H9 (cell line): ENCODE measurements at regions not wholly inside any gene's neighbourhood (a gene's known extent, or its start where the extent isn't known, plus 50 kb on each side); places are given as distances from the start of the nearest gene placed in this dataset.

Experiments used
- DNase-seq: peaks from one replicate; pipeline ENCODE4 v3.0.0-alpha.2; 2017
- H2AFZ ChIP-seq: one replicate; pipeline ENCODE4 v1.6.1; 2013; ENCODE audit warnings: mild to moderate bottlenecking, low read length, control low read depth, moderate library complexity
- H2AK5ac ChIP-seq: 2 replicates; pipeline ENCODE4 v1.6.1; 2013; ENCODE audit warnings: low read length, control low read depth, mixed read lengths; ENCODE audit not compliant: insufficient read length
- H2BK120ac ChIP-seq: one replicate; pipeline ENCODE4 v1.6.1; 2013; ENCODE audit warnings: low read depth, mild to moderate bottlenecking, low read length, control low read depth, inconsistent platforms; ENCODE audit not compliant: poor library complexity, severe bottlenecking
- H2BK12ac ChIP-seq: 2 replicates; pipeline ENCODE4 v1.6.1; 2013; ENCODE audit warnings: low read length, control low read depth, mixed read lengths, low read depth; ENCODE audit not compliant: insufficient read length
- H2BK15ac ChIP-seq: 2 replicates; pipeline ENCODE4 v1.6.1; 2013; ENCODE audit warnings: low read depth, low read length, control low read depth
- H2BK20ac ChIP-seq: one replicate; pipeline ENCODE4 v1.6.1; 2013; ENCODE audit warnings: low read depth, mild to moderate bottlenecking, low read length, control low read depth, inconsistent platforms; ENCODE audit not compliant: poor library complexity, severe bottlenecking
- H2BK5ac ChIP-seq: 2 replicates; pipeline ENCODE4 v1.6.1; 2013; ENCODE audit warnings: low read length, control low read depth, mixed read lengths; ENCODE audit not compliant: insufficient read length
- H3K14ac ChIP-seq: 2 replicates; pipeline ENCODE4 v1.6.1; 2013; ENCODE audit warnings: low read length, control low read depth; ENCODE audit not compliant: insufficient read depth
- H3K18ac ChIP-seq: 2 replicates; pipeline ENCODE4 v1.6.1; 2013; ENCODE audit warnings: low read depth, mild to moderate bottlenecking, mixed read lengths, low read length, control low read depth; ENCODE audit not compliant: insufficient read length
- H3K23ac ChIP-seq: 2 replicates; pipeline ENCODE4 v1.6.1; 2013; ENCODE audit warnings: low read length, control low read depth, mixed read lengths, low read depth; ENCODE audit not compliant: insufficient read length
- H3K23me2 ChIP-seq: 2 replicates; pipeline ENCODE4 v1.6.1; 2013; ENCODE audit warnings: low read depth, mild to moderate bottlenecking, mixed read lengths, low read length, control low read depth; ENCODE audit not compliant: insufficient read length, poor library complexity, severe bottlenecking
- H3K27ac ChIP-seq: 2 replicates; pipeline ENCODE4 v1.5.1; 2013; ENCODE audit warnings: low read length, control low read depth, mixed read lengths, low read depth; ENCODE audit not compliant: insufficient read length
- H3K27me3 ChIP-seq: 2 replicates; pipeline ENCODE4 v1.6.1; 2013; ENCODE audit warnings: low read length, control low read depth, inconsistent platforms; ENCODE audit not compliant: insufficient read depth
- H3K4ac ChIP-seq: 2 replicates; pipeline ENCODE4 v1.6.1; 2013; ENCODE audit warnings: low read depth, mild to moderate bottlenecking, control low read depth, inconsistent platforms, low read length, moderate library complexity
- H3K4me1 ChIP-seq: 2 replicates; pipeline ENCODE4 v1.6.1; 2013; ENCODE audit warnings: low read length, control low read depth, inconsistent platforms; ENCODE audit not compliant: insufficient read depth
- H3K4me2 ChIP-seq: 2 replicates; pipeline ENCODE4 v1.6.1; 2013; ENCODE audit warnings: low read length, control low read depth, mixed read lengths; ENCODE audit not compliant: insufficient read length, insufficient read depth
- H3K56ac ChIP-seq: 2 replicates; pipeline ENCODE4 v1.6.1; 2013; ENCODE audit warnings: low read depth, mild to moderate bottlenecking, mixed read lengths, low read length, control low read depth; ENCODE audit not compliant: insufficient read length
- H3K79me1 ChIP-seq: 2 replicates; pipeline ENCODE4 v1.6.1; 2013; ENCODE audit warnings: low read depth, mild to moderate bottlenecking, moderate library complexity, low read length, control low read depth, inconsistent platforms; ENCODE audit not compliant: insufficient read depth, poor library complexity, severe bottlenecking
- H3K79me2 ChIP-seq: 2 replicates; pipeline ENCODE4 v1.6.1; 2013; ENCODE audit warnings: low read length, control low read depth, inconsistent platforms; ENCODE audit not compliant: insufficient read depth
- H3K9ac ChIP-seq: 2 replicates; pipeline ENCODE4 v1.6.1; 2013; ENCODE audit warnings: low read length, control low read depth, mixed read lengths; ENCODE audit not compliant: insufficient read length; ENCODE audit errors: extremely low read depth
- H3K9me3 ChIP-seq: one replicate; pipeline ENCODE4 v1.6.1; 2013; ENCODE audit warnings: low read depth, low read length, inconsistent platforms; ENCODE audit not compliant: control insufficient read depth
- H3T11ph ChIP-seq: one replicate; pipeline ENCODE4 v1.6.1; 2013; ENCODE audit warnings: mild to moderate bottlenecking, low read length, control low read depth, inconsistent platforms
- H4K20me1 ChIP-seq: one replicate; pipeline ENCODE4 v1.6.1; 2013; ENCODE audit not compliant: control insufficient read depth, insufficient read length, insufficient read depth
- H4K5ac ChIP-seq: 2 replicates; pipeline ENCODE4 v1.6.1; 2013; ENCODE audit warnings: low read depth, mild to moderate bottlenecking, mixed read lengths, low read length, control low read depth; ENCODE audit not compliant: insufficient read length
- H4K8ac ChIP-seq: replicated peaks from 2 replicates; pipeline ENCODE4 v1.6.1; 2013; ENCODE audit warnings: low read length, control low read depth, mixed read lengths, low read depth; ENCODE audit not compliant: insufficient read length
- H4K91ac ChIP-seq: 2 replicates; pipeline ENCODE4 v1.6.1; 2013; ENCODE audit warnings: low read depth, mild to moderate bottlenecking, moderate library complexity, mixed read lengths, low read length, control low read depth; ENCODE audit not compliant: insufficient read length
- H3K27ac Mint-ChIP-seq, 3 experiments: 2 replicates in 2 of 3; 3 replicates in 1 of 3; pipeline ENCODE4 v1.8.0; 2020 to 2021; ENCODE audit warnings: mixed read lengths in 3 of 3, mild to moderate bottlenecking in 1 of 3, moderate library complexity in 1 of 3
- H3K27me3 Mint-ChIP-seq: 2 replicates; pipeline ENCODE4 v1.8.0; 2021; ENCODE audit warnings: low read depth, mild to moderate bottlenecking, moderate library complexity, mixed read lengths
- H3K36me3 Mint-ChIP-seq, 3 experiments: 2 replicates in 2 of 3; 3 replicates in 1 of 3; pipeline ENCODE4 v1.8.0; 2020 to 2021; ENCODE audit warnings: low read depth in 3 of 3, mixed read lengths in 3 of 3; ENCODE audit not compliant: insufficient read depth in 1 of 3
- H3K4me1 Mint-ChIP-seq, 2 experiments: 2 replicates each; pipeline ENCODE4 v1.8.0; 2020; ENCODE audit warnings: mixed read lengths in 2 of 2
- H3K4me3 Mint-ChIP-seq, 2 experiments: 2 replicates in 1 of 2; 3 replicates in 1 of 2; pipeline ENCODE4 v1.8.0; 2020 to 2021; ENCODE audit warnings: mild to moderate bottlenecking in 2 of 2, mixed read lengths in 2 of 2, moderate library complexity in 1 of 2
- H3K9me3 Mint-ChIP-seq, 2 experiments: 2 replicates in 1 of 2; 3 replicates in 1 of 2; pipeline ENCODE4 v1.8.0; 2020; ENCODE audit warnings: mild to moderate bottlenecking in 2 of 2, mixed read lengths in 2 of 2, moderate library complexity in 1 of 2
- WGBS: extraction: QIAGEN DNeasy Blood & Tissue Kit; methylation state at CpG from one replicate; pipeline ENCODE4 v1.1.7; 2013; ENCODE audit warnings: missing lambda C conversion rate, low lambda C conversion rate, mixed read lengths; ENCODE audit not compliant: insufficient read length; ENCODE audit errors: extremely low coverage; 5-methylcytosine and 5-hydroxymethylcytosine counted together
- TF ChIP-seq, protein P1 (sequence below): fragments of 200-600 bp; sonication (generic); conservative IDR thresholded peaks from 3 replicates; pipeline ENCODE4 v1.8.0; 2021; ENCODE audit warnings: antibody characterized with exemption, mild to moderate bottlenecking

DNA sequence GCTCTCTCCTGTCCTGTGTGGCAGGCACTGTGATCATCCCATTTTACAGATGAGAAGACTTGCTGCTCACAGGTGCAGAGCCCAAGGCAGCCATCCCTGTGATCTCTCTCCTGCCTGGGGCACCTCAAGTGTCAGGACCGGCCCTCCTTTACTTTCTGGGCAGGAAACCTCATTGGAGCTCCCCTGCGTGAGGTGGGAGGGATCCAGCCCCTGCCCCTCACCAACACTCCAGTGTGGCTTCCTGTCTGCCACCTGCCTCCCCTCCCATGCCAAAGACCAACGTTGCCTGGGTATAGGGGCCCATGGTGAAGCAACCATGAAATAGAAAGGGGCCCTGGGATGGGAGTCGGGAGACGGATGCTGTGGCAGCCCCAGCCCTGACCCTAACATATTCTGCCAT, 91.2 kb upstream of the MYL10 start:
- Histone ChIP-seq H3K23me2 (no peaks in the 10 kb centered on the region), H3K14ac (no peak overlapping the region; the same call in 1 of the 2 replicates), H4K91ac (no peak overlapping the region), H2BK15ac (no peak overlapping the region), H3K18ac (no peak overlapping the region), H3K27ac (no peak overlapping the region), H3K9me3 (no peaks in the 10 kb centered on the region), H3K4me1 (no peaks in the 10 kb centered on the region), H3K27me3 (no peaks in the 10 kb centered on the region; the same call in none of the 2 replicates), H2BK12ac (no peak overlapping the region), H3K79me1 (no peaks in the 10 kb centered on the region), H4K8ac (no peak overlapping the region), H3K56ac (no peak overlapping the region), H4K20me1 (no peaks in the 10 kb centered on the region), H3K23ac (no peak overlapping the region), H2BK5ac (no peak overlapping the region), H2BK20ac (no peak overlapping the region), H4K5ac (no peak overlapping the region), H3K9ac (no peak overlapping the region), H2AFZ (no peak overlapping the region), H3K79me2 (no peaks in the 10 kb centered on the region), H3K4ac (no peak overlapping the region), H3K4me2 (no peak overlapping the region), H3T11ph (no peak overlapping the region), H2BK120ac (no peak overlapping the region), H2AK5ac (no peak overlapping the region)
- Mint-ChIP-seq H3K9me3 (peaks cover 6% of the 10 kb centered on the region in 2 experiments), H3K4me1 (peaks cover 0 to 4% of the 10 kb centered on the region in 2 experiments; a peak in 2 of 4 replicates), H3K27me3 (peaks cover 7% of the 10 kb centered on the region), H3K36me3 (peaks cover 0 to 4% (median 3%) of the 10 kb centered on the region in 3 experiments; a peak in 3 of 7 replicates), H3K4me3 (no peak overlapping the region), H3K27ac (no peak overlapping the region; a peak in 1 of 7 replicates)
- DNase-seq, result no peak
- TF ChIP-seq, protein P1, sequence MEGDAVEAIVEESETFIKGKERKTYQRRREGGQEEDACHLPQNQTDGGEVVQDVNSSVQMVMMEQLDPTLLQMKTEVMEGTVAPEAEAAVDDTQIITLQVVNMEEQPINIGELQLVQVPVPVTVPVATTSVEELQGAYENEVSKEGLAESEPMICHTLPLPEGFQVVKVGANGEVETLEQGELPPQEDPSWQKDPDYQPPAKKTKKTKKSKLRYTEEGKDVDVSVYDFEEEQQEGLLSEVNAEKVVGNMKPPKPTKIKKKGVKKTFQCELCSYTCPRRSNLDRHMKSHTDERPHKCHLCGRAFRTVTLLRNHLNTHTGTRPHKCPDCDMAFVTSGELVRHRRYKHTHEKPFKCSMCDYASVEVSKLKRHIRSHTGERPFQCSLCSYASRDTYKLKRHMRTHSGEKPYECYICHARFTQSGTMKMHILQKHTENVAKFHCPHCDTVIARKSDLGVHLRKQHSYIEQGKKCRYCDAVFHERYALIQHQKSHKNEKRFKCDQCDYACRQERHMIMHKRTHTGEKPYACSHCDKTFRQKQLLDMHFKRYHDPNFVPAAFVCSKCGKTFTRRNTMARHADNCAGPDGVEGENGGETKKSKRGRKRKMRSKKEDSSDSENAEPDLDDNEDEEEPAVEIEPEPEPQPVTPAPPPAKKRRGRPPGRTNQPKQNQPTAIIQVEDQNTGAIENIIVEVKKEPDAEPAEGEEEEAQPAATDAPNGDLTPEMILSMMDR, result no peak
- WGBS, result no CpG with 5 or more reads among the region's 5 CpGs
